ENCODE measurements at regions not wholly inside any gene's neighbourhood (a gene's known extent, or its start where the extent isn't known, plus 50 kb on each side); places are given as distances from the start of the nearest gene placed in this dataset.

- peak; percentile 36 to 46 for DNase-seq
Observed at GRCh38 chr10:69716711-69717560, 84.8 kb upstream of the COL13A1 start.

- DNase-seq: no peak
Observed at GRCh38 chr10:69718951-69719350, 82.8 kb upstream of the COL13A1 start.

GRCh38 chr10:69721690-69722310 lies 79.9 kb upstream of the COL13A1 start:
- DNase-seq: no peak

- no peak for DNase-seq
Observed at GRCh38 chr10:69723653-69724052, 78.1 kb upstream of the COL13A1 start.

- DNase-seq: no peak
Observed at GRCh38 chr10:69726850-69727249, 74.9 kb upstream of the COL13A1 start.

GRCh38 chr10:69728335-69728870 lies 73.3 kb upstream of the COL13A1 start:
- DNase-seq: no peak

- DNase-seq: no peak
Observed at GRCh38 chr10:69729326-69730048, 72.2 kb upstream of the COL13A1 start.

GRCh38 chr10:69730251-69731156 lies 71.2 kb upstream of the COL13A1 start:
- DNase-seq: no peak

- DNase-seq: no peak
Observed at GRCh38 chr10:69731184-69731583, 70.5 kb upstream of the COL13A1 start.

GRCh38 chr10:69731698-69732097 lies 70.0 kb upstream of the COL13A1 start:
- no peak for DNase-seq

GRCh38 chr10:69732147-69732825 lies 69.4 kb upstream of the COL13A1 start:
- DNase-seq: no peak

GRCh38 chr10:69732826-69733150 lies 68.9 kb upstream of the COL13A1 start:
- no peak for DNase-seq

- DNase-seq: no peak
Observed at GRCh38 chr10:69733791-69734261, 67.9 kb upstream of the COL13A1 start.

GRCh38 chr10:69734416-69734796 lies 67.3 kb upstream of the COL13A1 start:
- DNase-seq: no peak

GRCh38 chr10:69734797-69735468 lies 66.8 kb upstream of the COL13A1 start:
- DNase-seq: no peak

- no peak for DNase-seq
Observed at GRCh38 chr10:69736886-69737641, 64.6 kb upstream of the COL13A1 start.

GRCh38 chr10:69738071-69738470 lies 63.6 kb upstream of the COL13A1 start:
- no peak for DNase-seq

- no peak for DNase-seq
Observed at GRCh38 chr10:69738858-69739435, 62.8 kb upstream of the COL13A1 start.

GRCh38 chr10:69739634-69740033 lies 62.1 kb upstream of the COL13A1 start:
- no peak for DNase-seq

- no peak for DNase-seq
Observed at GRCh38 chr10:69740126-69740525, 61.6 kb upstream of the COL13A1 start.
